Mucosa of stomach (tissue), 1 donor: ENCODE measurements at regions not wholly inside any gene's neighbourhood (a gene's known extent, or its start where the extent isn't known, plus 50 kb on each side); places are given as distances from the start of the nearest gene placed in this dataset.
"Not testable (repeated sequence)": the region's sequence is repeated elsewhere in the genome, so short reads cannot be mapped to it uniquely, and the experiment has no call there.

Source experiments
- H3K27me3 ChIP-seq: one replicate; pipeline ENCODE4 v1.7.0; 2013; ENCODE audit warnings: mild to moderate bottlenecking, low read length; ENCODE audit not compliant: control insufficient read depth, insufficient read depth
- H3K36me3 ChIP-seq: one replicate; pipeline ENCODE4 v1.7.0; 2013; ENCODE audit warnings: low read length; ENCODE audit not compliant: control insufficient read depth, insufficient read depth
- H3K4me1 ChIP-seq: one replicate; pipeline ENCODE4 v1.7.0; 2013; ENCODE audit warnings: mild to moderate bottlenecking, low read length; ENCODE audit not compliant: control insufficient read depth, insufficient read depth
- H3K4me3 ChIP-seq: one replicate; pipeline ENCODE4 v1.7.0; 2013; ENCODE audit warnings: low read length
- H3K9ac ChIP-seq: one replicate; pipeline ENCODE4 v1.7.0; 2013; ENCODE audit warnings: mild to moderate bottlenecking, low read length, moderate library complexity
- H3K9me3 ChIP-seq: one replicate; pipeline ENCODE4 v1.7.0; 2013; ENCODE audit warnings: mild to moderate bottlenecking, low read length, moderate library complexity; ENCODE audit not compliant: control insufficient read depth
- donor health status: Pancreatic carcinoma.

GRCh38 chr7:35914214-35914613 lies 113.4 kb downstream of the SEPTIN7 start:
- not testable (repeated sequence) for H3K9me3 ChIP-seq, H3K36me3 ChIP-seq, H3K9ac ChIP-seq, H3K27me3 ChIP-seq, H3K4me3 ChIP-seq, H3K4me1 ChIP-seq

GRCh38 chr7:35915247-35915955 lies 114.5 kb downstream of the SEPTIN7 start:
- H3K9ac ChIP-seq, H3K4me1 ChIP-seq, H3K27me3 ChIP-seq, H3K36me3 ChIP-seq, H3K4me3 ChIP-seq, H3K9me3 ChIP-seq: not testable (repeated sequence)

GRCh38 chr7:35918217-35918616 lies 117.4 kb downstream of the SEPTIN7 start:
- H3K4me3 ChIP-seq, H3K36me3 ChIP-seq, H3K27me3 ChIP-seq, H3K9me3 ChIP-seq, H3K4me1 ChIP-seq, H3K9ac ChIP-seq: not testable (repeated sequence)

- H3K9me3 ChIP-seq, H3K4me1 ChIP-seq, H3K9ac ChIP-seq, H3K4me3 ChIP-seq, H3K36me3 ChIP-seq, H3K27me3 ChIP-seq: not testable (repeated sequence)
Observed at GRCh38 chr7:35919607-35920006, 118.8 kb downstream of the SEPTIN7 start.

DNA sequence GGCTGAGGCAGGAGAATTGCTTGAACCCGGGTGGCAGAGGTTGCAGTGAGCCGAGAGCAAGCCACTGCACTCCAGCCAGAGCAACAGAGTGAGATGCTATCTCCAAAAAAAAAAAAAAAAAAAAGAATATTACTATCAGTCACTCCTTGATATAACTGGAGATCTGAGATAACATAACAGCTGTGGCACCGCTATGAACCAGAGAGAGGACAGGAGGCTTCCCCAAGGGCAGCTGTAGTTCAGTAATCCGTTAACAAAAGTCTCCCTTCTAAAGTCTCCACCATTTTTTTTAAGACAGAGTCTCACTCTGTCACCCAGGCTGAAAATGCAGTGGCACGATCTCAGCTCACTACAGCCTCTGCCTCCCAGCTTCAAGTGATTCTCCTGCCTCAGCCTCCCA lies 120.5 kb downstream of the SEPTIN7 start:
- H3K27me3 ChIP-seq, H3K36me3 ChIP-seq, H3K9me3 ChIP-seq, H3K4me3 ChIP-seq, H3K4me1 ChIP-seq, H3K9ac ChIP-seq: not testable (repeated sequence)

DNA sequence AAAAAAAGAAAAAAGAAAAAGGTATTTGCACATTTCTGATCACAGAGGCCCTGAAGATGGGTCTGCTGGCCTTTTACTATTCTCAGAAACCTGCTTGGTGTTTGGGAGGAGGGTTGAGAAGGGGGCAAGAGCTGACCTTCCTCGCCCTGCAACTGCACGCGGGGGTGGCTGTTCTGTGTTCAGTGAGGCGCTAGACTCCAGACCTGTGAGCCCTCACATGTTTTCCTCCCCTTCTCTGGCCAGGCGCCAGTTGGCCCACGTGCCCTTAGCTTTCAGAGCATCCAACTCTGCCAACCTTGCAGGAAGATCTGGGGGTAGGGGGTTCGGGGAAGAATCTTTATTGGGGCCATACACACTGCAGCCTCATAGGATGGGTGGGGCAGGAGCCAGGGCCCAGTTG lies 123.8 kb downstream of the SEPTIN7 start:
- H3K9me3 ChIP-seq, H3K9ac ChIP-seq, H3K4me3 ChIP-seq, H3K4me1 ChIP-seq, H3K27me3 ChIP-seq, H3K36me3 ChIP-seq: not testable (repeated sequence)

- not testable (repeated sequence) for H3K4me3 ChIP-seq, H3K27me3 ChIP-seq, H3K36me3 ChIP-seq, H3K9ac ChIP-seq, H3K9me3 ChIP-seq, H3K4me1 ChIP-seq
Observed at GRCh38 chr7:35926966-35927365, 126.1 kb downstream of the SEPTIN7 start.

- H3K36me3 ChIP-seq, H3K9ac ChIP-seq, H3K4me1 ChIP-seq, H3K9me3 ChIP-seq, H3K27me3 ChIP-seq, H3K4me3 ChIP-seq: not testable (repeated sequence)
Observed at GRCh38 chr7:35931134-35931533, 130.3 kb downstream of the SEPTIN7 start.

DNA sequence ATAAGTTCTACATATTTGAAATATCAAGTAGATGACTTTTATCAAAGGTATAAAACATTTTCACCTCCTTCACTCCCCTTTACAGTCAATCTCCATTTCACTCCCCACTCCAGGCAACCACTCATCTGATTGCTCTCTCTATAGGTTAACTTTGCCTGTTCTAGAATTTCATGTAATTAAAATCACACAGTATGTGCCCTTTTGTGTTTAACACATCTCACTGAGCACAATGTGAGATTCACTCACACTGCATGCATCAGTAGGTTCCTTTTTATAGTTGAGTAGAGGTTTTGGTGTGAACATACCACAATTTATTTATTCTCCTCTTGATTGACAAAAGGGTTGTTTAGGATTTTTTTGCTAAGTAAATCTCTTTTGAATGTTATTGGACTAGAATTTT lies 130.7 kb downstream of the SEPTIN7 start:
- not testable (repeated sequence) for H3K9me3 ChIP-seq, H3K4me3 ChIP-seq, H3K9ac ChIP-seq, H3K27me3 ChIP-seq, H3K4me1 ChIP-seq, H3K36me3 ChIP-seq

- not testable (repeated sequence) for H3K27me3 ChIP-seq, H3K9ac ChIP-seq, H3K9me3 ChIP-seq, H3K36me3 ChIP-seq, H3K4me1 ChIP-seq, H3K4me3 ChIP-seq
Observed at GRCh38 chr7:35940695-35941094, 139.8 kb downstream of the SEPTIN7 start.

GRCh38 chr7:35945621-35946020 lies 144.8 kb downstream of the SEPTIN7 start:
- H3K9me3 ChIP-seq, H3K4me1 ChIP-seq, H3K27me3 ChIP-seq, H3K4me3 ChIP-seq, H3K9ac ChIP-seq, H3K36me3 ChIP-seq: not testable (repeated sequence)

DNA sequence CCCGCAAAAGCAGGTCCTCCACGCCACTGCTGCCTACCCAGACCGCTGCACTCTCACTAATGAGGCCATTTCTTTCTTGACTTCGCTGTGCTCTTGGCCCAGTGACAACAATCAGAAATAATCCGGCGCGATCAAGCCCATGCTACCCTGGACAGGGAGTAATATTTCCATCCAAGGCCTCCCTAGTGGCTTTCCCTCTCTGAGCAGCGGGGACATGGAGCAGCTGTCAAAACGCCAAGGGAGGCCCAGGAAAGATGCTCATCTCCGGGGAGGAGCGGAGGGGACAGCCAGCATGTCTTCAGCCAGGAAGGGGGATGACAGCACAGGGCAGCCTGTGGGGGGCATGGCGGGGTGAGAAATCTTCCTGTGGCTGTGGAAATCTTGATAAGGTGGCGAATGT lies 154.9 kb downstream of the SEPTIN7 start:
- not testable (repeated sequence) for H3K9ac ChIP-seq, H3K27me3 ChIP-seq, H3K4me1 ChIP-seq, H3K36me3 ChIP-seq, H3K4me3 ChIP-seq, H3K9me3 ChIP-seq

DNA sequence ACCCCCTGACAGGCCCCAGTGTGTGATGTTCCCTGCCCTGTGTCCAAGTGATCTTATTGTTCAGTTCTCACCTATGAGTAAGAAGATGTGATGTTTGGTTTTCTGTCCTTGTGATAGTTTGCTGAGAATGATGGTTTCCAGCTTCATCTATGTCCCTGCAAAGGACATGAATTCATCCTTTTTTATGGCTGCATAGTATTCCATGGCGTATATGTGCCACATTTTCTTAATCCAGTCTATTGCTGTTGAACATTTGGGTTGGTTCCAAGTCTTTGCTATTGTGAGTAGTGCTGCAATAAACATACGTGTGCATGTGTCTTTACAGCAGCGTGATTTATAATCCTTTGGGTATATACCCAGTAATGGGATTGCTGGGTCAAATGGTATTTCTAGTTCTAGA lies 156.1 kb downstream of the SEPTIN7 start:
- H3K4me1 ChIP-seq, H3K9ac ChIP-seq, H3K9me3 ChIP-seq, H3K36me3 ChIP-seq, H3K4me3 ChIP-seq, H3K27me3 ChIP-seq: not testable (repeated sequence)
